ENCODE measurements at regions not wholly inside any gene's neighbourhood (a gene's known extent, or its start where the extent isn't known, plus 50 kb on each side); places are given as distances from the start of the nearest gene placed in this dataset.
A peak's percentile ranks its signal among the peaks of the same experiment; 100 is the strongest.

- DNase-seq = no peak
Observed at GRCh38 chr6:148269386-148269785, 73.3 kb upstream of the SASH1 start.

- DNase-seq = no peak
Observed at GRCh38 chr6:148271711-148272439, 70.8 kb upstream of the SASH1 start.

GRCh38 chr6:148272597-148272996 lies 70.0 kb upstream of the SASH1 start:
- DNase-seq = no peak

GRCh38 chr6:148273962-148274752 lies 68.5 kb upstream of the SASH1 start:
- DNase-seq = peak; percentile 51

GRCh38 chr6:148274809-148275208 lies 67.8 kb upstream of the SASH1 start:
- peak; percentile 48 for DNase-seq

- no peak for DNase-seq
Observed at GRCh38 chr6:148285205-148285604, 57.4 kb upstream of the SASH1 start.

- no peak for DNase-seq
Observed at GRCh38 chr6:148286563-148286962, 56.1 kb upstream of the SASH1 start.

- DNase-seq = peak; percentile 54
Observed at GRCh38 chr6:148287623-148288333, 54.9 kb upstream of the SASH1 start.

- DNase-seq = no peak
Observed at GRCh38 chr6:148288541-148288940, 54.1 kb upstream of the SASH1 start.

- no peak for DNase-seq
Observed at GRCh38 chr6:148289153-148289552, 53.5 kb upstream of the SASH1 start.

GRCh38 chr6:148291876-148292275 lies 50.8 kb upstream of the SASH1 start:
- no peak for DNase-seq

All from midbrain (tissue), 1 donor.